Osteocyte (in vitro differentiated cells): ENCODE measurements at regions not wholly inside any gene's neighbourhood (a gene's known extent, or its start where the extent isn't known, plus 50 kb on each side); places are given as distances from the start of the nearest gene placed in this dataset.

ENCODE experiments used
- DNase-seq: peaks from one replicate; pipeline ENCODE4 v3.0.0; 2021; ENCODE audit warnings: mixed read lengths; ENCODE audit not compliant: unreplicated experiment; ENCODE audit errors: extremely low spot score
- H3K27ac Mint-ChIP-seq: one replicate; pipeline ENCODE4 v1.8.0; 2021; ENCODE audit warnings: mild to moderate bottlenecking, mixed read lengths; ENCODE audit not compliant: unreplicated experiment
- H3K27me3 Mint-ChIP-seq: one replicate; pipeline ENCODE4 v1.8.0; 2021; ENCODE audit warnings: mixed read lengths; ENCODE audit not compliant: unreplicated experiment
- H3K36me3 Mint-ChIP-seq: one replicate; pipeline ENCODE4 v1.8.0; 2021; ENCODE audit warnings: mixed read lengths; ENCODE audit not compliant: unreplicated experiment
- H3K4me1 Mint-ChIP-seq: one replicate; pipeline ENCODE4 v1.8.0; 2021; ENCODE audit warnings: mixed read lengths; ENCODE audit not compliant: unreplicated experiment
- H3K4me3 Mint-ChIP-seq: one replicate; pipeline ENCODE4 v1.8.0; 2021; ENCODE audit warnings: mild to moderate bottlenecking, moderate library complexity, mixed read lengths; ENCODE audit not compliant: unreplicated experiment
- H3K9me3 Mint-ChIP-seq: one replicate; pipeline ENCODE4 v1.8.0; 2021; ENCODE audit warnings: mixed read lengths; ENCODE audit not compliant: unreplicated experiment
- TF ChIP-seq, protein P1 (sequence below): fragments of 200-600 bp; sonication (generic); IDR thresholded peaks from 2 replicates; pipeline ENCODE4 v1.5.0; 2021; ENCODE audit warnings: antibody characterized with exemption, mild to moderate bottlenecking, moderate library complexity

GRCh38 chr6:114595186-114595585, 252.4 kb upstream of the HS3ST5 start:
- Mint-ChIP-seq H3K27ac (no peak overlapping the region), H3K4me1 (no peaks in the 10 kb centered on the region), H3K9me3 (no peaks in the 10 kb centered on the region), H3K27me3 (no peaks in the 10 kb centered on the region), H3K36me3 (no peaks in the 10 kb centered on the region), H3K4me3 (no peak overlapping the region)
- DNase-seq, result no peak
- TF ChIP-seq, protein P1, sequence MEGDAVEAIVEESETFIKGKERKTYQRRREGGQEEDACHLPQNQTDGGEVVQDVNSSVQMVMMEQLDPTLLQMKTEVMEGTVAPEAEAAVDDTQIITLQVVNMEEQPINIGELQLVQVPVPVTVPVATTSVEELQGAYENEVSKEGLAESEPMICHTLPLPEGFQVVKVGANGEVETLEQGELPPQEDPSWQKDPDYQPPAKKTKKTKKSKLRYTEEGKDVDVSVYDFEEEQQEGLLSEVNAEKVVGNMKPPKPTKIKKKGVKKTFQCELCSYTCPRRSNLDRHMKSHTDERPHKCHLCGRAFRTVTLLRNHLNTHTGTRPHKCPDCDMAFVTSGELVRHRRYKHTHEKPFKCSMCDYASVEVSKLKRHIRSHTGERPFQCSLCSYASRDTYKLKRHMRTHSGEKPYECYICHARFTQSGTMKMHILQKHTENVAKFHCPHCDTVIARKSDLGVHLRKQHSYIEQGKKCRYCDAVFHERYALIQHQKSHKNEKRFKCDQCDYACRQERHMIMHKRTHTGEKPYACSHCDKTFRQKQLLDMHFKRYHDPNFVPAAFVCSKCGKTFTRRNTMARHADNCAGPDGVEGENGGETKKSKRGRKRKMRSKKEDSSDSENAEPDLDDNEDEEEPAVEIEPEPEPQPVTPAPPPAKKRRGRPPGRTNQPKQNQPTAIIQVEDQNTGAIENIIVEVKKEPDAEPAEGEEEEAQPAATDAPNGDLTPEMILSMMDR, result no peak

GRCh38 chr6:114592506-114592905, 249.7 kb upstream of the HS3ST5 start:
- no peak for DNase-seq
- H3K9me3 Mint-ChIP-seq, result no peaks in the 10 kb centered on the region
- TF ChIP-seq, protein P1, result no peak
- no peaks in the 10 kb centered on the region for H3K36me3 Mint-ChIP-seq
- no peak overlapping the region for H3K4me3 Mint-ChIP-seq
- H3K27ac Mint-ChIP-seq, result no peak overlapping the region
- no peaks in the 10 kb centered on the region for H3K27me3 Mint-ChIP-seq
- no peaks in the 10 kb centered on the region for H3K4me1 Mint-ChIP-seq

- TF ChIP-seq, protein P1, result no peak
- no peaks in the 10 kb centered on the region for H3K9me3 Mint-ChIP-seq
- DNase-seq, result no peak
- H3K27ac Mint-ChIP-seq, result no peak overlapping the region
- H3K4me3 Mint-ChIP-seq, result no peak overlapping the region
- no peaks in the 10 kb centered on the region for H3K4me1 Mint-ChIP-seq
- H3K27me3 Mint-ChIP-seq, result peaks cover 12% of the 10 kb centered on the region
- H3K36me3 Mint-ChIP-seq, result no peaks in the 10 kb centered on the region
These were observed 245.9 kb upstream of the HS3ST5 start for GRCh38 chr6:114588726-114589125.

- Mint-ChIP-seq H3K36me3 (no peaks in the 10 kb centered on the region), H3K27ac (no peak overlapping the region), H3K27me3 (peaks cover 12% of the 10 kb centered on the region), H3K9me3 (peaks cover 12% of the 10 kb centered on the region), H3K4me1 (no peaks in the 10 kb centered on the region), H3K4me3 (no peak overlapping the region)
- DNase-seq, result no peak
- TF ChIP-seq, protein P1, result no peak
These were observed 243.5 kb upstream of the HS3ST5 start for GRCh38 chr6:114586298-114586697.

GRCh38 chr6:114581293-114581692, 238.5 kb upstream of the HS3ST5 start:
- H3K27me3 Mint-ChIP-seq, result peaks cover 16% of the 10 kb centered on the region
- DNase-seq, result no peak
- H3K4me3 Mint-ChIP-seq, result no peak overlapping the region
- no peaks in the 10 kb centered on the region for H3K4me1 Mint-ChIP-seq
- H3K9me3 Mint-ChIP-seq, result peaks cover 12% of the 10 kb centered on the region
- TF ChIP-seq, protein P1, result no peak
- H3K36me3 Mint-ChIP-seq, result no peaks in the 10 kb centered on the region
- H3K27ac Mint-ChIP-seq, result no peak overlapping the region
